ENCODE measurements at regions not wholly inside any gene's neighbourhood (a gene's known extent, or its start where the extent isn't known, plus 50 kb on each side); places are given as distances from the start of the nearest gene placed in this dataset.

- TF ChIP-seq RAD21 (conservative IDR thresholded peaks at IDR 0.05 in 1 of 2, IDR thresholded peaks at IDR 0.05 in 1 of 2) (no peak), TP53 (CRISPR knock-in tag; IDR thresholded peaks at IDR 0.05) (no peak), REST (IDR thresholded peaks at IDR 0.05) (no peak), MAZ (IDR thresholded peaks at IDR 0.05; ENCODE audit: borderline replicate concordance, low read depth, low read length) (no peak), MAX (IDR thresholded peaks at IDR 0.05) (no peak), ELK1 (IDR thresholded peaks at IDR 0.05; ENCODE audit: low read depth, low read length) (no peak), ESRRA (IDR thresholded peaks at IDR 0.05; ENCODE audit: borderline replicate concordance, low read length) (no peak), ZNF302 (CRISPR knock-in tag; IDR thresholded peaks at IDR 0.05) (no peak), MYC (IDR thresholded peaks at IDR 0.05; ENCODE audit: borderline replicate concordance, low read length) (no peak), POLR2A (IDR thresholded peaks at IDR 0.05; ENCODE audit: low read length) (no peak), NR3C1 (IDR thresholded peaks at IDR 0.05) (no peak), E2F6 (IDR thresholded peaks at IDR 0.05; ENCODE audit: borderline replicate concordance, low read depth) (no peak)
- ChIA-PET POLR2A (no interaction called here), CTCF (interaction anchor here (0.7 to 1.4 kb wide), 5 partner anchors 9 to 321 kb away, joined by 3 read pairs; no protein-coding TSS in a partner anchor)
- Histone ChIP-seq H3K4me1 (no peaks in the 10 kb centered on the region), H3K4me3 (no peak overlapping the region), H3K9me3 (no peaks in the 10 kb centered on the region), H3K4me2 (no peak overlapping the region), H3K27ac (no peak overlapping the region)
- no peak for ATAC-seq
- 33% methylated on average over 10 of the region's 13 CpGs for WGBS (ENCODE audit: missing lambda C conversion rate)
- FAIRE-seq = no peak
- no peak for DNase-seq (ENCODE audit: low read depth in 1 of 2, low spot score in 1 of 2)
Observed at GRCh38 chr3:195003006-195003892, 267.7 kb downstream of the XXYLT1 start.

- CTCF ChIA-PET = interaction anchor here (0.7 to 1.4 kb wide), 6 partner anchors 9 to 321 kb away, joined by 3 read pairs; no protein-coding TSS in a partner anchor
Observed at GRCh38 chr3:195003893-195004289, 267.1 kb downstream of the XXYLT1 start.

More at GRCh38 chr3:195003893-195004289, 267.1 kb downstream of the XXYLT1 start:
- Histone ChIP-seq H3K4me1 (no peaks in the 10 kb centered on the region), H3K27ac (no peak overlapping the region), H3K4me3 (no peak overlapping the region), H3K4me2 (no peak overlapping the region), H3K9me3 (no peaks in the 10 kb centered on the region)
- POLR2A ChIA-PET = no interaction called here
- DNase-seq (ENCODE audit: low read depth in 1 of 2, low spot score in 1 of 2) = no peak
- 50% methylated on average over 8 of the region's 8 CpGs for WGBS (ENCODE audit: missing lambda C conversion rate)
- ATAC-seq = no peak
- TF ChIP-seq ELK1 (IDR thresholded peaks at IDR 0.05; ENCODE audit: low read depth, low read length) = no peak
- no peak for TF ChIP-seq RCOR1 (IDR thresholded peaks at IDR 0.05; ENCODE audit: low read depth, low read length)
- no peak for TF ChIP-seq MAFK (IDR thresholded peaks at IDR 0.05; ENCODE audit: partially characterized antibody)
- TF ChIP-seq USF2 (IDR thresholded peaks at IDR 0.05) = no peak
- FAIRE-seq = no peak

Measured in A549 (cell line).